ENCODE measurements at regions not wholly inside any gene's neighbourhood (a gene's known extent, or its start where the extent isn't known, plus 50 kb on each side); places are given as distances from the start of the nearest gene placed in this dataset.

DNA sequence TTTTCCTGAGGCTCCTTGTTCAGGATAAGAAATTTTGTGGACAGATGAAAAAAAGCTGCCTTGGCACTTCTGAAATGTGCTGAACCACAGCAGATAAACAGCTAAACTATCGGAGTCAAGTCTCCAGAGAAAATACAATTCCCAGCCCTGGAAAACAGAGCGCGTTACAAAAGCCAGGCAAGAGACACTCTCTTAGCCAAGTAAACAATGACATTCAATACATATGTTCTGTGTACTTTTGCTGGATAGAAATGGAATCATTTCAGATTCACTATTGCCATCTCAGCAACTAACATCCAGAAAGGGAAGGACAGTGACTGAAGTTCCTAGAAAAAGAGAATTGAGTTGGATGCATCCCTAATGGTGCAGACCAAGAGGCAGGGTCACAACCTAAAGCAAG lies 196.8 kb upstream of the NRSN1 start:
- no peak for DNase-seq (ENCODE audit: low spot score)

GRCh38 chr6:23940466-23940865 lies 185.5 kb upstream of the NRSN1 start:
- no peak for DNase-seq (ENCODE audit: low spot score)

GRCh38 chr6:23951691-23952090 lies 174.3 kb upstream of the NRSN1 start:
- DNase-seq (ENCODE audit: low spot score), result no peak

DNA sequence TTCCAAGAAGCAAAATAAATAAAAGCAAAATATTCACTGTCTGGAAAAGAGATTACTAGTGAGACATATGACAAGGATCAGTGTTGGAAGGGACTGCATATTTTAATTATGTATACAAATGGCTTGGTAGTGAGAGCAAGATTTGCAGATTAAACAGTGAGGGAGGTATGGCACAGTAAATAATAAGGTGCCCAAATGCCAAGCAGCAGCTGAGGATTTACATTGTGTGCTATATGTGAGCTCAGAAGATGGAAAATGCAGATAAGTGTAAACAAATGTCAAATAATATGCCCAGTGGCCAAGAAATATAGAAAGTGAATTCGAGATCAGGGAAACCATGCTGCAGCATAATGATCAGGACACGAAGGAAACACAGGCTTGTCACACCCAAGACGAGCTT lies 173.8 kb upstream of the NRSN1 start:
- no peak for DNase-seq (ENCODE audit: low spot score)

DNA sequence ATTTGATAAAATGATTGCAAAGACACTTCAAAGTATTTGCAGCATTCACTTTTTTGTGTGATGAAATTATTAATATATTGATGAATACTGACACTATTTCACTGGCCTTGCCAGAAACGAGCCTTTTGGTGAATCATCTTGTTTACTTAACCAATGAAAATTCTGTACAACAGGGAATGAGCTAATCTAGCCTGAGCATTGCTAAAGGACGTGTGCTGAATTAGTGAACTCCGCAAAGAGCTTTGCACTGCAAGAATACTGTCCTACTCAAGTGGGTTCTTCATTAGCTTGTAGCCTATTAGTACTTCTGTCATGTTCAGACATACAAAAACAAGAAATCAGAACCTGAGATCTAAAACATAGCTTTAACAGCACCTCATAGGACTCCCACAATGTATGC lies 172.0 kb upstream of the NRSN1 start:
- no peak for DNase-seq (ENCODE audit: low spot score)

DNA sequence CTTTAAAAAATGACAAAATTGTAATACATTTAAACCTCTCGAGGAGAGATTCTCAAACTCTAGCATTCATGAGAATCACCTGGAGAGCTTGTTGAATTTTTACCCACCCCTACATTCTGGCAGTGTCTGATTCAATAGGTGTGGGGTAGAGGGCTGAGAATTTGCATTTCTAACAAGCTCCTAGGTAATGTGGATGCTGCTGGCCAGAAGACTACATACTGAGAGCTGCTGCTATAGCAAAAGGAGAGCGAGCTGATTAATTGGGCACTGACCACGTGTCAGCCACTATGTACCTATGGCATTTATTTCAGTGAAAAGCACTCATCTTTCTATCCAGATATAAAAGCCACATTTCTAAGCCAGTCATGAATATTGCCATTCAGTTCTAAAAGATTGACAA lies 169.0 kb upstream of the NRSN1 start:
- no peak for DNase-seq (ENCODE audit: low spot score)

GRCh38 chr6:23964865-23965264 lies 161.2 kb upstream of the NRSN1 start:
- no peak for DNase-seq (ENCODE audit: low spot score)

DNA sequence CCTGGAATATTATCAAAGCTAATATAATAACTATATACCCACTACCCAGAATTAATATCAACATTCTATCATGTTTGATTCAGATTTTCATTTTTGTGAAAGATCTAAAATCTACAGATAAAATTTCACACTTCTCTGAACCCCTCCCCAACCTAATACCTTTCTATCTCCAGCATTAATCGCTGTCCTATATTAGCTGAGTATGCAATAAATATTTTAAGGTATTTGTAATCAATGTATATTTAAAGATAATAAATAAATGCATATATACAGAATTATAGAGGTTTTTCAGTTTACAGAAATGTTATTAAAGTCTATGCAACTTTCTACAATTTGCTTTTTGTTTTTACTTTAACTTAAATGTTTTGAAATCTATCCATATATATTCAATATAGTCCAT lies 156.7 kb upstream of the NRSN1 start:
- no peak for DNase-seq (ENCODE audit: low spot score)

- no peak for DNase-seq (ENCODE audit: low spot score)
These were observed 148.3 kb upstream of the NRSN1 start for GRCh38 chr6:23977706-23978105.

- no peak for DNase-seq (ENCODE audit: low spot score)
These were observed 145.1 kb upstream of the NRSN1 start for GRCh38 chr6:23980965-23981364.

GRCh38 chr6:23981923-23982322 lies 144.1 kb upstream of the NRSN1 start:
- no peak for DNase-seq (ENCODE audit: low spot score)

DNA sequence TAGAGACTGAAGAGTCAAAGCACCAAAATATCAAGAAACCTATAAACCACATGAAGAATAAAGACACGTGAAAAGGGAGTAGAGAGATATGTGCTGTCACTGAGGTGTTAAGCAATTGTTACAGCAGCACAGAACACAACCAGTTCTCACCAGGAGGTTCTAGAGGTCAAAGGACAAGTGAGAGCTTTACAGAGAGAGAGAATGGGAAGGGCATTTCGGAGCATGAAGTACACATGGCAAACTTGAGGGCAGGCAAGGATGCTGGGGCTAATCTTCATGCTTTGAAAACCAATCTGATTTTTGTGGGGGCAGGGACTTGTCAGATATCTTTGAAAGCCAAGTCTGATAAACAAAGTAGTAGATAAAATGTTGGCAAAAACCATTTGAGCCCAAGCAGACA lies 142.3 kb upstream of the NRSN1 start:
- no peak for DNase-seq (ENCODE audit: low spot score)

- DNase-seq (ENCODE audit: low spot score), result no peak
These were observed 141.0 kb upstream of the NRSN1 start for GRCh38 chr6:23985015-23985414.

- DNase-seq (ENCODE audit: low spot score), result no peak
These were observed 136.0 kb upstream of the NRSN1 start for GRCh38 chr6:23989885-23990533.

GRCh38 chr6:23994013-23994412 lies 132.0 kb upstream of the NRSN1 start:
- DNase-seq (ENCODE audit: low spot score), result no peak

DNA sequence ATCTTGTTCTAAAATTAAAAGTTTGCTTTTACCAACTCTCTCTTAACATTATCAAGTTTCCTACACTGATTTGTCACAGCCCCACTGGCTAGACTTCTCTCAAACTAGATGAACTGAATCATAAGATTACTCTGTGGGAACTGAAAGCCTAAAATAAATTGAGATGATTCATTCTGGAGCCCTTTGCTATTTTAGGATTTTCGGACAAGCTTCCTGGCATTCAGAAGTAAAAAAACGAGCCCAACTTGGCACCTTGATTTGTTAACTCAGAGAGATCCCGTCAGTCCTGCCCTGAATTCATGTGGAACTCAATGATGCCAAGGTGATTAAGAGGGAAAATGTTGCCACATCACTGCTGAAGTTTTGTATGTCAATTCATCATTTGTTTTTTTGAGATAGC lies 122.0 kb upstream of the NRSN1 start:
- no peak for DNase-seq (ENCODE audit: low spot score)

DNA sequence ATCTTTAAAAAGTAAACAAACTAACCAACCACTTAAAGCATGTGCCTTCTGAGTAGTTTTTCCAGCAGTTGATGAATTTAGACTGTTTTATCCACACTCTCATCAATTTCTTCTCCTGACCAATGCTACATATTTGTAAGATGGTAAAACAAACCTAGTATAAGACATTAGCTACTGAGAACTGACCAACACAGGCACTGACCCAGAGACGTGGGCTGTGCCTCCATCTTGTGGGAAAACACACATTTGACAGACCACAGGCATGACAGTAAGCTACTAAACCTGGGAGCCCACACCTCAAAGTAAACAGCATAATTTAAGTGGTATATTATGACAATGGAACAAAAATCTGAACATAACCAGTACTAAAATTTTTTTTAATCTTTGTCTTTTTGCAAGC lies 121.4 kb upstream of the NRSN1 start:
- DNase-seq (ENCODE audit: low spot score), result no peak

GRCh38 chr6:24006254-24006653 lies 119.8 kb upstream of the NRSN1 start:
- DNase-seq (ENCODE audit: low spot score), result no peak

DNA sequence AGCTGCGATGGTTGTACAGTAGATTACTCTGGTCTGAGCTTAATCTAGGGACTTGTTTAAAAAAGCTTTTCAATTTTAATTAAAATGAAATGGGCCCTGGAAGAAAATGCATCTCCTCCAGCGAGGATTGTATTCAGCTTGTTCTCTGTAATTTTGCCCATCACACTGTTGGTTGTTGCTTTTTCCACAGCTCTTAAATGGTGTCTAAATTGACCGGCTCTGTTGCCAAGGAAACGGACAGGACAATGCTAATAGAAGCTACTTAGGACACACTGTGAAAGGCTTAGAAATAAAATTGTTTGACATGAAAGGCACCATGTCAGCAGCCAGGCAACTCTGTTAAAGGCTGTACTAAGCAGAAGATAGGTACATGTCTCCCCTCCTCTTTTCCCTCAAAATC lies 116.7 kb upstream of the NRSN1 start:
- no peak for DNase-seq (ENCODE audit: low spot score)

DNA sequence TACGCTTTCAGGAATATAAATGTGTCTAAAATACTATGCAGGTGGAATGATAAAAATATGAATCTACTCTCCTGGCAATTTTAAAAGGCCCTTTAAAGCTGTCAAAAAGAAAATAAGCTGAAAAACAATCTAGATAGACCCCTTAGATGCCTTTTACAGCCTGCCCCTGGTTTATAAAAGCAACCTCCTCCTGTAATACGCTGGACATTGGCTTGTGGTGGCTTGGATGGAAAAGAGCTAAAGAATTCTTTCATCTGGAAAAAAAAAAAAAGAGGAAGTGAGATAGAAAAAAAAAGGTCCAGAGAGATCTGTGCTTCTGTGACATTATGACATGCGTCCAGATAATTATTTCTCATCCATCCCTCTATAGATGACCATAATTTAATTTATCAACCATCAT lies 115.9 kb upstream of the NRSN1 start:
- no peak for DNase-seq (ENCODE audit: low spot score)

GRCh38 chr6:24016286-24016685 lies 109.7 kb upstream of the NRSN1 start:
- DNase-seq (ENCODE audit: low spot score), result no peak

DNA sequence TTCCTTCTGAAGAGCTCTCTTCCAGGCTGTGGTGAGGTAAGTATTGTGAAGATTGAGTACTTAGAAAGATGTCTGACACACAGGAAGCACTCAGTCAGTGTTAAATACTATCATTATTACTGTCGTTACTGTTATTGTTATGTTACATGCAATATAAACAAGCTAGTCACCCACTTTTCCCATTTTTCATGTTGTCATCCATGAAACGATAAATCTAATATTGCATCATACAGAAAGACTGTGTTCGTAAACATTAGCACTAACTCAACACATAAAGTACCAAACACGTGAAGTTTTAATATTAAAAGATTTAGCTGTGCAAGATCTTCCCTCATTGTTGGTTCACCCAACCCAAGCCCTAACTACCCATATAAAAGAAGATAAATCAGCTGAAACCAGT lies 109.2 kb upstream of the NRSN1 start:
- DNase-seq (ENCODE audit: low spot score), result no peak

- no peak for DNase-seq (ENCODE audit: low spot score)
These were observed 106.6 kb upstream of the NRSN1 start for GRCh38 chr6:24019393-24019792.

DNA sequence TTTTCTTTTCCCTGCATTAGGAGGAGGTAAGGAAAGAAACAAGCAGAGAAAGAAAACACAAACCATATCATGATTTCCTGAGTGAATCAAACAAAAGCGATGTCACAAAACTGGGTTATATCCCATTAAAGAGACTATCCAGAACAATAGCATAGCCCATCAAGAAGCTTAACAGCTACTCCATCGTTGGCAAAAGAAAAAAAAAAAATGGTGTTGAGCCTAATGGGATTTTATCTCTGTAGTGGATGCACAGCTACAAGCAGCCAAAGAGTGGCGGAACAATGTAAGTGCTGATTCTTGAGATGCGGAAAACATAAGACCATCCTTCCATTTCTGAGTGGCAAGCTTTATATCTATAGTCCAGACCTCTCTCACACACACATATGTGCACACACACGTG lies 106.2 kb upstream of the NRSN1 start:
- no peak for DNase-seq (ENCODE audit: low spot score)

DNA sequence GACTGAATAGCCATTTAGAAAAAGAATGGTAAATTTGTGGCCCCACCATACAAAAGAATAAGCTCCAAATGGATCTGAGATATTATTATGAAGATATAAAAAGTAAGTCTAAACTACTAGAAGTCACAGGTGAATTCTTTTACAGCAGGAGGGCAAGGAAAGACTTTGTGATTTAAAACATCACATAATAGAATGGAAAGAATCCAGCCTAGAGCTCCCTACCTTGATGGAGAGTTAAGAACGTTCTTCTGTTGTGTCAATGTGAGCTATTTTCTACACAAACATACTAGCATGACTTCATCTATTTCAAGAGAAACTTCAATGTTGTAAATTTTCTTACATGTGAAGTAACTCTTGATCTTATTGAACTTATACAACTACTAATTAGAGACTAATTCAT lies 100.0 kb upstream of the NRSN1 start:
- no peak for DNase-seq (ENCODE audit: low spot score)
